HL-60 (cell line): ENCODE measurements at regions not wholly inside any gene's neighbourhood (a gene's known extent, or its start where the extent isn't known, plus 50 kb on each side); places are given as distances from the start of the nearest gene placed in this dataset.

Source experiments
- DNase-seq, 2 experiments: peaks; one replicate each; pipeline ENCODE4 v3.0.0-alpha.2; 2010 to 2020; ENCODE audit warnings: low read depth in 1 of 2, low spot score in 1 of 2
- H3K27ac ChIP-seq: fragments of 250-450 bp; sonication (Bioruptor Pico); replicated peaks from 2 replicates; pipeline ENCODE4 v1.5.1; 2020; ENCODE audit warnings: mild to moderate bottlenecking, moderate library complexity
- H3K27me3 ChIP-seq: fragments of 250-450 bp; sonication (Bioruptor Pico); 2 replicates; pipeline ENCODE4 v1.5.1; 2021; ENCODE audit warnings: mild to moderate bottlenecking, moderate library complexity; ENCODE audit not compliant: insufficient read depth, poor library complexity, severe bottlenecking
- H3K4me3 ChIP-seq: replicated peaks from 2 replicates; pipeline ENCODE4 v1.5.1; 2011; ENCODE audit warnings: mild to moderate bottlenecking, control low read depth, low read length; ENCODE audit not compliant: insufficient read depth
- CTCF ChIP-seq: IDR thresholded peaks from one replicate; pipeline ENCODE4 v1.5.1; 2011; ENCODE audit warnings: low read length, control low read depth, inconsistent platforms; ENCODE audit not compliant: insufficient read depth
- GABPA ChIP-seq: IDR thresholded peaks from 2 replicates; pipeline ENCODE4 v1.6.1; 2012; ENCODE audit warnings: low read depth
- POLR2AphosphoS5 ChIP-seq: IDR thresholded peaks from 2 replicates; pipeline ENCODE4 v1.6.1; 2012; ENCODE audit warnings: low read depth
- REST ChIP-seq: IDR thresholded peaks from 2 replicates; pipeline ENCODE4 v1.6.1; 2012; ENCODE audit warnings: low read depth; ENCODE audit not compliant: insufficient replicate concordance
- SPI1 ChIP-seq: IDR thresholded peaks from 2 replicates; pipeline ENCODE4 v1.6.1; 2012; ENCODE audit warnings: low read depth, mild to moderate bottlenecking, borderline replicate concordance

GRCh38 chr9:106172265-106172664, 477.9 kb downstream of the TMEM38B start:
- no peak for DNase-seq
- TF ChIP-seq GABPA (no peak), REST (no peak), POLR2AphosphoS5 (no peak)
- H3K4me3 ChIP-seq = no peak overlapping the region

GRCh38 chr9:106174346-106174745, 480.0 kb downstream of the TMEM38B start:
- TF ChIP-seq POLR2AphosphoS5 (no peak), CTCF (no peak), REST (no peak), SPI1 (no peak), GABPA (no peak)
- DNase-seq = no peak
- H3K4me3 ChIP-seq = no peak overlapping the region

More at GRCh38 chr9:106172265-106172664, 477.9 kb downstream of the TMEM38B start:
- Histone ChIP-seq H3K27ac (no peak overlapping the region), H3K27me3 (no peaks in the 10 kb centered on the region)

GRCh38 chr9:106177216-106177615, 482.9 kb downstream of the TMEM38B start:
- no peak overlapping the region for H3K4me3 ChIP-seq
- TF ChIP-seq CTCF (no peak), SPI1 (no peak), REST (no peak), POLR2AphosphoS5 (no peak), GABPA (no peak)
- DNase-seq = no peak
- H3K27me3 ChIP-seq = no peaks in the 10 kb centered on the region
- no peak overlapping the region for H3K27ac ChIP-seq

More at GRCh38 chr9:106174346-106174745, 480.0 kb downstream of the TMEM38B start:
- H3K27ac ChIP-seq = no peak overlapping the region
- no peaks in the 10 kb centered on the region for H3K27me3 ChIP-seq

GRCh38 chr9:106179191-106179590, 484.9 kb downstream of the TMEM38B start:
- Histone ChIP-seq H3K4me3 (no peak overlapping the region), H3K27ac (no peak overlapping the region), H3K27me3 (no peaks in the 10 kb centered on the region)
- TF ChIP-seq SPI1 (no peak), CTCF (no peak), REST (no peak), POLR2AphosphoS5 (no peak), GABPA (no peak)
- no peak for DNase-seq
